Right lobe of liver (tissue), 4 donors: ENCODE measurements at regions not wholly inside any gene's neighbourhood (a gene's known extent, or its start where the extent isn't known, plus 50 kb on each side); places are given as distances from the start of the nearest gene placed in this dataset.

Source experiments
- POLR2A ChIP-seq: fragments of 450-650 bp; IDR thresholded peaks from one replicate; pipeline ENCODE4 v1.6.1; 2017; ENCODE audit warnings: antibody characterized with exemption, mild to moderate bottlenecking
- TF ChIP-seq, protein P1 (sequence below), 4 donors: fragments of 200-600 bp in 3 of 4; fragments of 450-650 bp in 1 of 4; IDR thresholded peaks; one replicate each; pipeline versions ENCODE4 v1.5.1 to v1.8.0; 2016 to 2022; ENCODE audit warnings: antibody characterized with exemption in 4 of 4, mild to moderate bottlenecking in 2 of 4
- donor health status: DM: no; HTN: no; CAD: no.
- donor health status: DM: no; HTN: no; CAD: no.
- donor health status: DM: no; HTN: yes; CAD: no.

GRCh38 chr20:6483727-6484126 is 283.8 kb upstream of the BMP2 start:
- TF ChIP-seq, protein P1, sequence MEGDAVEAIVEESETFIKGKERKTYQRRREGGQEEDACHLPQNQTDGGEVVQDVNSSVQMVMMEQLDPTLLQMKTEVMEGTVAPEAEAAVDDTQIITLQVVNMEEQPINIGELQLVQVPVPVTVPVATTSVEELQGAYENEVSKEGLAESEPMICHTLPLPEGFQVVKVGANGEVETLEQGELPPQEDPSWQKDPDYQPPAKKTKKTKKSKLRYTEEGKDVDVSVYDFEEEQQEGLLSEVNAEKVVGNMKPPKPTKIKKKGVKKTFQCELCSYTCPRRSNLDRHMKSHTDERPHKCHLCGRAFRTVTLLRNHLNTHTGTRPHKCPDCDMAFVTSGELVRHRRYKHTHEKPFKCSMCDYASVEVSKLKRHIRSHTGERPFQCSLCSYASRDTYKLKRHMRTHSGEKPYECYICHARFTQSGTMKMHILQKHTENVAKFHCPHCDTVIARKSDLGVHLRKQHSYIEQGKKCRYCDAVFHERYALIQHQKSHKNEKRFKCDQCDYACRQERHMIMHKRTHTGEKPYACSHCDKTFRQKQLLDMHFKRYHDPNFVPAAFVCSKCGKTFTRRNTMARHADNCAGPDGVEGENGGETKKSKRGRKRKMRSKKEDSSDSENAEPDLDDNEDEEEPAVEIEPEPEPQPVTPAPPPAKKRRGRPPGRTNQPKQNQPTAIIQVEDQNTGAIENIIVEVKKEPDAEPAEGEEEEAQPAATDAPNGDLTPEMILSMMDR (IDR thresholded peaks at IDR 0.05), result no peak
- TF ChIP-seq POLR2A, result no peak
